ENCODE measurements at regions not wholly inside any gene's neighbourhood (a gene's known extent, or its start where the extent isn't known, plus 50 kb on each side); places are given as distances from the start of the nearest gene placed in this dataset.

DNA sequence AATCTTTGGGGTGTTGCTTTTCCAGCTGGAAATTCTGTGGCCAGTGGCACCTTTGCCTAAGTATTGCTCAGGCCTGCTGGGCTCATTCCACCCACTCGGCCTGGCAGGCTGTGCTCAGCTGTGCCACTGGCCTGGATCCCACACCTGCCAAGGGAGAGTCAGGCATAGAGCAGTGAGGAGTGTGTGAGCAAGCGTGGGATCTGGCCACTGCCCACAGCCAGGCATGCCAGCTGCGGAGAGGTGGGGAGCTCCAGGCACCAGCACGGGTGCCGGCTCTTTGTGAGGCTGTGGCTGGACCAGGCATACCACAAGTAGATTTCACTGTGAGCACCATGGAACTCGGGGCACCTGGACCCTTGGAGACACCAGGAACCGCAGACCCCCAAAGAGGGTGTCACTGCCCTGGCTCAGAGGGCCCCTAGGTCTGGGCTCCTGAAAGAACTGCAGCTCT is 118.1 kb upstream of the MAP2 start:
- 87% methylated on average over 7 of the region's 7 CpGs for WGBS (ENCODE audit: insufficient coverage)
- H3K9me3 Mint-ChIP-seq (ENCODE audit: insufficient read depth), result no peaks in the 10 kb centered on the region
- H3K27ac Mint-ChIP-seq, result no peak overlapping the region
- Histone ChIP-seq H3K4me1 (ENCODE audit: control insufficient read depth in 2 of 2, insufficient read depth in 2 of 2, low read length in 2 of 2) (no peaks in the 10 kb centered on the region), H3K9ac (ENCODE audit: low read length) (no peak overlapping the region), H2AFZ (ENCODE audit: insufficient read depth, low read depth, low read length, poor library complexity, severe bottlenecking) (no peak overlapping the region), H3K4me3 (ENCODE audit: control extremely low read depth in 1 of 5, extremely low read depth in 1 of 5, insufficient read depth in 1 of 5, low read depth in 2 of 5, low read length in 4 of 5) (no peak overlapping the region), H3K27me3 (replicated peaks in 1 of 4; ENCODE audit: control extremely low read depth in 1 of 4, control insufficient read depth in 3 of 4, insufficient read depth in 4 of 4, low read length in 3 of 4) (no peaks in the 10 kb centered on the region), H3K4me2 (replicated peaks; ENCODE audit: low read depth, low read length, poor library complexity, severe bottlenecking) (no peak overlapping the region), H3K9me3 (ENCODE audit: control extremely low read depth in 1 of 3, control insufficient read depth in 2 of 3, insufficient read depth in 1 of 3, low read length in 2 of 3) (no peaks in the 10 kb centered on the region), H3K27ac (ENCODE audit: low read length in 2 of 2) (no peak overlapping the region), H3K36me3 (replicated peaks in 1 of 2; ENCODE audit: control extremely low read depth in 1 of 2, control insufficient read depth in 1 of 2, extremely low read depth in 1 of 2, insufficient read depth in 2 of 2, low read length in 1 of 2) (no peaks in the 10 kb centered on the region), H4K20me1 (ENCODE audit: control insufficient read depth, insufficient read depth, low read length, poor library complexity, severe bottlenecking) (no peaks in the 10 kb centered on the region), H3K79me2 (ENCODE audit: control insufficient read depth, insufficient read depth, low read length) (no peaks in the 10 kb centered on the region)
- ChIA-PET CTCF (no interaction called here), POLR2A (no interaction called here)
- ATAC-seq (ENCODE audit: low read depth), result no peak
- DNase-seq, result no peak
- TF ChIP-seq EZH2 (IDR thresholded peaks at IDR 0.05; ENCODE audit: borderline replicate concordance, insufficient read depth, low read depth, low read length, poor library complexity, severe bottlenecking), result no peak
- TF ChIP-seq, protein P1, sequence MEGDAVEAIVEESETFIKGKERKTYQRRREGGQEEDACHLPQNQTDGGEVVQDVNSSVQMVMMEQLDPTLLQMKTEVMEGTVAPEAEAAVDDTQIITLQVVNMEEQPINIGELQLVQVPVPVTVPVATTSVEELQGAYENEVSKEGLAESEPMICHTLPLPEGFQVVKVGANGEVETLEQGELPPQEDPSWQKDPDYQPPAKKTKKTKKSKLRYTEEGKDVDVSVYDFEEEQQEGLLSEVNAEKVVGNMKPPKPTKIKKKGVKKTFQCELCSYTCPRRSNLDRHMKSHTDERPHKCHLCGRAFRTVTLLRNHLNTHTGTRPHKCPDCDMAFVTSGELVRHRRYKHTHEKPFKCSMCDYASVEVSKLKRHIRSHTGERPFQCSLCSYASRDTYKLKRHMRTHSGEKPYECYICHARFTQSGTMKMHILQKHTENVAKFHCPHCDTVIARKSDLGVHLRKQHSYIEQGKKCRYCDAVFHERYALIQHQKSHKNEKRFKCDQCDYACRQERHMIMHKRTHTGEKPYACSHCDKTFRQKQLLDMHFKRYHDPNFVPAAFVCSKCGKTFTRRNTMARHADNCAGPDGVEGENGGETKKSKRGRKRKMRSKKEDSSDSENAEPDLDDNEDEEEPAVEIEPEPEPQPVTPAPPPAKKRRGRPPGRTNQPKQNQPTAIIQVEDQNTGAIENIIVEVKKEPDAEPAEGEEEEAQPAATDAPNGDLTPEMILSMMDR (IDR thresholded peaks at IDR 0.05), result no peak
- no peak overlapping the region for H3K4me3 Mint-ChIP-seq
- no peaks in the 10 kb centered on the region for H3K4me1 Mint-ChIP-seq
- intact Hi-C loops (cut with micrococcal nuclease), result no loop called here
- peaks cover 5% of the 10 kb centered on the region for H3K27me3 Mint-ChIP-seq

DNA sequence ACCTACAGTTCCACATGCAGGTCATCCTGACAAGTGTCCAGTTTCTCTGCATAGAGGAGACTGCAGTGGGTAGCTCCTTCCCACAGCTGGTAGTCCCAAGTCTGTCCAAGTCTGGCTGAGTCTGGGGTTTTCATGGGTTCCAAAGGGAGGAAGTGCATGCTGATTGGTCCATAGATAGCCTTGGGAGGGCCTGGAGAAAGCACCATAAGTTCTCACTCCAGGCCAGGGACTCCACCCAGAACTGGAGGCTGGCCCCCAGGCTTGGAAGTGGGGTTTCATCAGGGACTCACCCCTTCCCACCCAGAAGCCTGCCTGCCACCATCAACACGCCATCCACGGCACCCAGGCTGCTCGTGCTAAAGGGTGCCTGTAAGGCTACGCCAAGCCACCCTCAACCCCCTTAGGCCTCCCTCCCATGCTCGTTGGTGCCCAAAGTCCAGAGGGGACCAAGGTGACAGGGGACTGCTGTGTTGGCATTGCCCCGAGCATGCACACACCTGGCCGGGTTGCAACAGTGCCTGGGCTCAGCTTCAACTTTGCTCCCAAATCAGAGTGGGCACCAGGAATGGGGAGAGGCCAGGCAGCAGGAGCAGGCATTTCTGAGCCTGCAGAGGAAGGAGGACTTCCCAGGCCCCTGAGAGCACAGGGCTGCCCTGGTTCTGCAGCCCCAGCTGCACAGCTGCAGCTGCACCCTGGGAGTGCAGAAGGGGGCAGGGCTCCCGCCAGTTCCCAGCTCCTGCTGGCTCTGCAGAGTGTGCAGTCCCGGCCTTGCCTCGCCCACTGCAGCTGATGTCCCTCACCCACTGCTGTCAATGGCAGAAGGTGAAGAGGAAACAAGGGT is 116.5 kb upstream of the MAP2 start:
- Histone ChIP-seq H3K4me3 (ENCODE audit: control extremely low read depth in 1 of 5, extremely low read depth in 1 of 5, insufficient read depth in 1 of 5, low read depth in 2 of 5, low read length in 4 of 5) (no peak overlapping the region), H3K9ac (ENCODE audit: low read length) (no peak overlapping the region), H3K79me2 (ENCODE audit: control insufficient read depth, insufficient read depth, low read length) (no peaks in the 10 kb centered on the region), H3K4me2 (replicated peaks; ENCODE audit: low read depth, low read length, poor library complexity, severe bottlenecking) (no peak overlapping the region), H3K9me3 (ENCODE audit: control extremely low read depth in 1 of 3, control insufficient read depth in 2 of 3, insufficient read depth in 1 of 3, low read length in 2 of 3) (no peaks in the 10 kb centered on the region), H4K20me1 (ENCODE audit: control insufficient read depth, insufficient read depth, low read length, poor library complexity, severe bottlenecking) (no peaks in the 10 kb centered on the region), H3K36me3 (replicated peaks in 1 of 2; ENCODE audit: control extremely low read depth in 1 of 2, control insufficient read depth in 1 of 2, extremely low read depth in 1 of 2, insufficient read depth in 2 of 2, low read length in 1 of 2) (no peaks in the 10 kb centered on the region), H2AFZ (ENCODE audit: insufficient read depth, low read depth, low read length, poor library complexity, severe bottlenecking) (no peak overlapping the region), H3K27me3 (replicated peaks in 1 of 4; ENCODE audit: control extremely low read depth in 1 of 4, control insufficient read depth in 3 of 4, insufficient read depth in 4 of 4, low read length in 3 of 4) (no peaks in the 10 kb centered on the region), H3K27ac (ENCODE audit: low read length in 2 of 2) (no peak overlapping the region), H3K4me1 (ENCODE audit: control insufficient read depth in 2 of 2, insufficient read depth in 2 of 2, low read length in 2 of 2) (no peaks in the 10 kb centered on the region)
- CTCF ChIA-PET, result no interaction called here
- 81% methylated on average over 4 of the region's 10 CpGs for WGBS (ENCODE audit: insufficient coverage)
- POLR2A ChIA-PET, result no interaction called here
- Mint-ChIP-seq H3K27ac (no peak overlapping the region), H3K4me3 (no peak overlapping the region), H3K27me3 (peaks cover 7% of the 10 kb centered on the region), H3K9me3 (ENCODE audit: insufficient read depth) (no peaks in the 10 kb centered on the region), H3K4me1 (no peaks in the 10 kb centered on the region)
- TF ChIP-seq EZH2 (IDR thresholded peaks at IDR 0.05; ENCODE audit: borderline replicate concordance, insufficient read depth, low read depth, low read length, poor library complexity, severe bottlenecking), result no peak
- TF ChIP-seq, protein P1 (IDR thresholded peaks at IDR 0.05), result no peak
- intact Hi-C loops (cut with micrococcal nuclease), result no loop called here
- ATAC-seq (ENCODE audit: low read depth) (no peak), DNase-seq (no peak)
